Upper lobe of right lung (tissue), 1 donor: ENCODE measurements at regions not wholly inside any gene's neighbourhood (a gene's known extent, or its start where the extent isn't known, plus 50 kb on each side); places are given as distances from the start of the nearest gene placed in this dataset.
"Not testable (repeated sequence)": the region's sequence is repeated elsewhere in the genome, so short reads cannot be mapped to it uniquely, and the experiment has no call there.

Experiments used
- ATAC-seq: fragments of 200-7000 bp; cut with Tn5 transposase; one replicate; pipeline ENCODE4 v1.9.1; 2020; ENCODE audit warnings: mild to moderate bottlenecking, moderate library complexity
- DNase-seq: peaks from one replicate; pipeline ENCODE4 v3.0.0-alpha.2; 2020
- H3K27ac ChIP-seq: fragments of 200-600 bp; one replicate; pipeline ENCODE4 v1.8.0; 2022
- H3K27me3 ChIP-seq: fragments of 200-600 bp; one replicate; pipeline ENCODE4 v1.8.0; 2022; ENCODE audit warnings: mild to moderate bottlenecking
- H3K36me3 ChIP-seq: fragments of 200-600 bp; one replicate; pipeline ENCODE4 v1.8.0; 2022
- H3K4me1 ChIP-seq: fragments of 200-600 bp; one replicate; pipeline ENCODE4 v1.8.0; 2022
- H3K4me3 ChIP-seq: fragments of 200-600 bp; one replicate; pipeline ENCODE4 v1.8.0; 2022; ENCODE audit warnings: mild to moderate bottlenecking
- H3K9me3 ChIP-seq: fragments of 200-600 bp; one replicate; pipeline ENCODE4 v1.8.0; 2022
- CTCF ChIP-seq: fragments of 200-600 bp; IDR thresholded peaks from one replicate; pipeline ENCODE4 v1.8.0; 2022; ENCODE audit warnings: antibody characterized with exemption
- intact Hi-C: fragments of 100-400 bp; cut with DNase I; formaldehyde crosslinking; loops from one replicate; pipeline ENCODE4 v1.11.0; 2022
- donor health status: DM: no; HTN: yes; CAD: no; lungs with severe emphysema.

GRCh38 chrX:120732461-120732860 is 102.6 kb upstream of the C1GALT1C1 start:
- intact Hi-C loops, result no loop called here
- DNase-seq (no peak), ATAC-seq (no peak)
- TF ChIP-seq CTCF, result no peak
- Histone ChIP-seq H3K36me3 (no peaks in the 10 kb centered on the region), H3K4me1 (no peaks in the 10 kb centered on the region), H3K27me3 (no peaks in the 10 kb centered on the region), H3K9me3 (no peaks in the 10 kb centered on the region), H3K27ac (no peak overlapping the region), H3K4me3 (no peak overlapping the region)

GRCh38 chrX:120731386-120731785 is 101.5 kb upstream of the C1GALT1C1 start:
- no peak overlapping the region for H3K27ac ChIP-seq
- H3K9me3 ChIP-seq, result no peaks in the 10 kb centered on the region
- no peak for ATAC-seq
- TF ChIP-seq CTCF, result no peak
- no peaks in the 10 kb centered on the region for H3K27me3 ChIP-seq
- intact Hi-C loops, result no loop called here
- no peak overlapping the region for H3K4me3 ChIP-seq
- no peak for DNase-seq
- H3K4me1 ChIP-seq, result no peaks in the 10 kb centered on the region
- no peaks in the 10 kb centered on the region for H3K36me3 ChIP-seq

GRCh38 chrX:120729506-120730255 is 99.8 kb upstream of the C1GALT1C1 start:
- DNase-seq, H3K9me3 ChIP-seq, H3K4me1 ChIP-seq, intact Hi-C loops, H3K4me3 ChIP-seq, H3K27ac ChIP-seq, H3K36me3 ChIP-seq, ATAC-seq, H3K27me3 ChIP-seq: not testable (repeated sequence)

- H3K9me3 ChIP-seq, result no peaks in the 10 kb centered on the region
- no peak for TF ChIP-seq CTCF
- no peak overlapping the region for H3K27ac ChIP-seq
- H3K27me3 ChIP-seq, result no peaks in the 10 kb centered on the region
- no peaks in the 10 kb centered on the region for H3K4me1 ChIP-seq
- intact Hi-C loops, result no loop called here
- ATAC-seq (no peak), DNase-seq (no peak)
- no peaks in the 10 kb centered on the region for H3K36me3 ChIP-seq
- no peak overlapping the region for H3K4me3 ChIP-seq
Measured at GRCh38 chrX:120727911-120728310, 98.1 kb upstream of the C1GALT1C1 start.

- TF ChIP-seq CTCF, result no peak
- Histone ChIP-seq H3K27ac (no peak overlapping the region), H3K27me3 (no peaks in the 10 kb centered on the region), H3K9me3 (no peaks in the 10 kb centered on the region), H3K36me3 (no peaks in the 10 kb centered on the region), H3K4me3 (no peak overlapping the region), H3K4me1 (no peaks in the 10 kb centered on the region)
- no peak for ATAC-seq
- intact Hi-C loops, result no loop called here
- DNase-seq, result no peak
Measured at GRCh38 chrX:120727452-120727851, 97.6 kb upstream of the C1GALT1C1 start.

- H3K27ac ChIP-seq, result no peak overlapping the region
- no peak overlapping the region for H3K4me3 ChIP-seq
- no peak for DNase-seq
- no peak for TF ChIP-seq CTCF
- no peaks in the 10 kb centered on the region for H3K9me3 ChIP-seq
- H3K27me3 ChIP-seq, result no peaks in the 10 kb centered on the region
- intact Hi-C loops, result no loop called here
- no peaks in the 10 kb centered on the region for H3K4me1 ChIP-seq
- ATAC-seq, result no peak
- H3K36me3 ChIP-seq, result no peaks in the 10 kb centered on the region
Measured at GRCh38 chrX:120726294-120726693, 96.4 kb upstream of the C1GALT1C1 start.
